Lower lobe of right lung (tissue), 2 donors: ENCODE measurements at regions not wholly inside any gene's neighbourhood (a gene's known extent, or its start where the extent isn't known, plus 50 kb on each side); places are given as distances from the start of the nearest gene placed in this dataset.
"Not testable (repeated sequence)": the region's sequence is repeated elsewhere in the genome, so short reads cannot be mapped to it uniquely, and the experiment has no call there.

Source experiments
- ATAC-seq, 2 donors: fragments of 200-7000 bp; cut with Tn5 transposase; one replicate each; pipeline ENCODE4 v1.9.1; 2020 to 2022; ENCODE audit warnings: mild to moderate bottlenecking in 2 of 2, moderate library complexity in 2 of 2
- DNase-seq: peaks from one replicate; pipeline ENCODE4 v3.0.0-alpha.2; 2020
- H3K27ac ChIP-seq: fragments of 200-600 bp; one replicate; pipeline ENCODE4 v1.8.0; 2022
- H3K27me3 ChIP-seq: fragments of 200-600 bp; one replicate; pipeline ENCODE4 v1.8.0; 2022; ENCODE audit warnings: low read depth
- H3K36me3 ChIP-seq: fragments of 200-600 bp; one replicate; pipeline ENCODE4 v1.8.0; 2022; ENCODE audit warnings: mild to moderate bottlenecking
- H3K4me1 ChIP-seq: fragments of 200-600 bp; one replicate; pipeline ENCODE4 v1.8.0; 2022
- H3K4me3 ChIP-seq: fragments of 200-600 bp; one replicate; pipeline ENCODE4 v1.8.0; 2022; ENCODE audit warnings: mild to moderate bottlenecking
- H3K9me3 ChIP-seq: fragments of 200-600 bp; one replicate; pipeline ENCODE4 v1.8.0; 2022
- CTCF ChIP-seq: fragments of 200-600 bp; IDR thresholded peaks from one replicate; pipeline ENCODE4 v1.8.0; 2022; ENCODE audit warnings: antibody characterized with exemption, mild to moderate bottlenecking
- intact Hi-C: fragments of 100-400 bp; cut with DNase I; formaldehyde crosslinking; loops from one replicate; pipeline ENCODE4 v1.11.0; 2022
- donor health status: DM: no; HTN: yes; CAD: no; lungs with severe emphysema.

- no peak overlapping the region for H3K4me3 ChIP-seq
- no peaks in the 10 kb centered on the region for H3K27me3 ChIP-seq
- intact Hi-C loops: no loop called here
- DNase-seq (no peak), ATAC-seq (no peak)
- H3K9me3 ChIP-seq: no peaks in the 10 kb centered on the region
- no peaks in the 10 kb centered on the region for H3K4me1 ChIP-seq
- no peaks in the 10 kb centered on the region for H3K36me3 ChIP-seq
- TF ChIP-seq CTCF: no peak
- no peak overlapping the region for H3K27ac ChIP-seq
These were observed 112.7 kb upstream of the NPAS2 start for GRCh38 chr2:100707016-100707947.

GRCh38 chr2:100708333-100708732, 111.6 kb upstream of the NPAS2 start:
- no peak for TF ChIP-seq CTCF
- no peaks in the 10 kb centered on the region for H3K36me3 ChIP-seq

GRCh38 chr2:100713106-100713505, 106.8 kb upstream of the NPAS2 start:
- no peaks in the 10 kb centered on the region for H3K27me3 ChIP-seq
- no peak for ATAC-seq
- TF ChIP-seq CTCF: no peak
- intact Hi-C loops: no loop called here
- H3K9me3 ChIP-seq: no peaks in the 10 kb centered on the region
- no peak overlapping the region for H3K4me3 ChIP-seq
- no peak overlapping the region for H3K27ac ChIP-seq
- H3K4me1 ChIP-seq: no peaks in the 10 kb centered on the region
- no peak for DNase-seq
- H3K36me3 ChIP-seq: no peaks in the 10 kb centered on the region

More at GRCh38 chr2:100708333-100708732, 111.6 kb upstream of the NPAS2 start:
- no peaks in the 10 kb centered on the region for H3K27me3 ChIP-seq
- H3K4me1 ChIP-seq: no peaks in the 10 kb centered on the region
- H3K27ac ChIP-seq: no peak overlapping the region
- intact Hi-C loops: no loop called here
- ATAC-seq (no peak), DNase-seq (no peak)
- H3K4me3 ChIP-seq: no peak overlapping the region
- no peaks in the 10 kb centered on the region for H3K9me3 ChIP-seq

- H3K27ac ChIP-seq, H3K4me3 ChIP-seq, intact Hi-C loops, H3K36me3 ChIP-seq, H3K9me3 ChIP-seq, H3K4me1 ChIP-seq, DNase-seq, ATAC-seq, H3K27me3 ChIP-seq: not testable (repeated sequence)
These were observed 105.4 kb upstream of the NPAS2 start for GRCh38 chr2:100714396-100715010.

- H3K4me3 ChIP-seq, H3K36me3 ChIP-seq, H3K4me1 ChIP-seq, intact Hi-C loops, H3K27ac ChIP-seq, DNase-seq, H3K9me3 ChIP-seq, H3K27me3 ChIP-seq, ATAC-seq: not testable (repeated sequence)
These were observed 104.1 kb upstream of the NPAS2 start for GRCh38 chr2:100715861-100716260.

GRCh38 chr2:100716581-100716980, 103.4 kb upstream of the NPAS2 start:
- H3K9me3 ChIP-seq: no peaks in the 10 kb centered on the region
- no peak for ATAC-seq
- H3K27ac ChIP-seq: no peak overlapping the region
- no peak for TF ChIP-seq CTCF
- H3K27me3 ChIP-seq: no peaks in the 10 kb centered on the region
- no peaks in the 10 kb centered on the region for H3K4me1 ChIP-seq
- DNase-seq: no peak
- no peaks in the 10 kb centered on the region for H3K36me3 ChIP-seq
- intact Hi-C loops: no loop called here
- H3K4me3 ChIP-seq: no peak overlapping the region
